Endometrium (tissue), 2 donors: ENCODE measurements at regions not wholly inside any gene's neighbourhood (a gene's known extent, or its start where the extent isn't known, plus 50 kb on each side); places are given as distances from the start of the nearest gene placed in this dataset.

Source experiments
- FAIRE-seq: peaks from 2 replicates; lab custom pipeline; 2012; peaks lifted over from hg19 to GRCh38; lab: Jason Lieb, UNC
- donor health status: control.
- donor health status: control.

DNA sequence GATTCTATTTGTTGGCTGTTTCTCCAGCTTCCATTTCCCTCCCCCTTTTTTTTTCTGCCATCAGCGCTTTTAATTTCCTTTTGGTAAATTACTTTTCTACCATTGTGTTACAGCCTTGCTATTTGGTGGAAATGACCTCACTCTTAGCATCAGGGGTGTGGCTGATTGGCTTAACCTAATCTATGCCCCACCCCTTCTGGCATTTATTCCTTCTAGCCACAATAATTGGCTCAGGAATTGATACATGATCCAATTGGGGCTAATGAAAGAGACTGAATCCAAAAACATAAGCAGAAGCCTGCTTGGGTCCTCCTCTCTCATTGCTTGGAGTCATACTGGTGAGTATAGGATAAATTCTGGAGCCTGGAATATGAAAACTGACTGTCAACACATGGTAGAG, 402.4 kb upstream of the LRRC4C start:
- FAIRE-seq: no peak

DNA sequence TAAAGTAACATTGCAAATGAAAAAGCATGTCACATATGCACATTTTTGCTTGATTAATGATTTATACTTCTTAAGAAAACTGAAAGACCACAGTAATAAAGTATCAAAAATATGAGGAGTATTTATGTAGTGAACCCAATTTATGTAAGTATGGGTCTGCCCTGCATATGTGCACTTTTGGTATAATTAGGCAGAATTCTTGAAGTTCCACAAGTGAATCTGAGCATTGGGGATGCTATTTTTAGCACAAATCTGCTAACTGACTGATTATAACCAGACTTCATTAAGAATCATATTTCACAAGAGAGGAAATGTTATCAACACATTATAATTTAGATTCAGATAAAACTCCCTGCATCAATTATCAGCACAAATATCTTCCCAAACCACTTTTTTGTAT, 407.1 kb upstream of the LRRC4C start:
- no peak for FAIRE-seq

DNA sequence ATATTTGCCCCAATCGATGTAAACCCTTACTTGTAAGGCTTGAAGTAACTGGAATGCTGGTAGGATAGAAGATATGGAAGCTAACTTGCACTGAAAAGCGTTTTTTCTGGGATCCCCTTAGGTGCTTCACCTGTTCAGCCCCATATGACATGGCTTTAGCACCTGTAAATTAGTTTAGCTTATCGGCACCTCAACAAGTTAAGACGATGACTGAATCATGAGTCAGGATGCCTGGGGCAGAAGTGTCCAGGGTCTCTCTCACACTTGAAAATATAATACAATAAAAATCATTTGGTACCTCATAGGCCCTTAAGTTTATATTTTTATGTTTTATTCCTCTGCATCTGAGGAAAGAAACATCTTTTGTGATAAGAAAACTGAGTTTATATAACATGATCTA, 409.2 kb upstream of the LRRC4C start:
- FAIRE-seq: no peak

DNA sequence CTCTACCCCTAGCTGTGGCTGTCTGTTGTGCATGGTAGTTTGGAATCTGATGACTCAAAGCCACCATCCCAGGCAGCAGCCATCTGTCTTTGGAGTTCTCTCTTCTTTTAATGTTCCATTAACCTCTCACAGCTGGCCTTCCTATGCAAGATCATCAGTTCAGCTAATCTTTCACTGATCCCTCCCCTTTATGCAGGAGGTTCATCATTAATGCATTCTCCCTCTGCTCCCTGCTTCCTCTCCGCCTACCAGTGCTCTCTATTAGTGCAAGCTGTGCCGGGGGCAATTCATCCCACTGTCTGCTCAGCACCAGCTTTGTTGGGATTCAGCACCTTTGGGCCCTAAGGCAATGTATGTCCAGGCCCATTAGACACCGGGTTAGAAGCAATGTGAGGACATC, 413.0 kb upstream of the LRRC4C start:
- FAIRE-seq: no peak

DNA sequence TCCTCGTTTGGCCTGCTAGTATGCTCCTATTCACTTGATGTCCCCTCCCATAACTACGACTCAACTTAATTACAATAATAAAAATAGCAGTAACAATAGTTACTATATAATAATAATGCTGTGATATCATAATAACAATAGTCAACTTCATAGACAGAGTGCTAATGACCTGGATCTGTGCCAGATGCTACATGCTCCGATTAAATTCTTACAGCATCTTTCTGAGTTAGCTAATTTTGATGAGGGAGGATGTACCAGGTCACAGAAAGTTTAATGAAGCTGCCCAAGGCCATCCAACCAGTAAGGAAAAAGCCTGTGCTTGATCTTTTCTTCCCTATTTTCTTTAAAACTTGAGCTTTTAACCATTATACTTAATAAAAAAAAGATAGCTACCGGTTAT, 413.4 kb upstream of the LRRC4C start:
- no peak for FAIRE-seq

DNA sequence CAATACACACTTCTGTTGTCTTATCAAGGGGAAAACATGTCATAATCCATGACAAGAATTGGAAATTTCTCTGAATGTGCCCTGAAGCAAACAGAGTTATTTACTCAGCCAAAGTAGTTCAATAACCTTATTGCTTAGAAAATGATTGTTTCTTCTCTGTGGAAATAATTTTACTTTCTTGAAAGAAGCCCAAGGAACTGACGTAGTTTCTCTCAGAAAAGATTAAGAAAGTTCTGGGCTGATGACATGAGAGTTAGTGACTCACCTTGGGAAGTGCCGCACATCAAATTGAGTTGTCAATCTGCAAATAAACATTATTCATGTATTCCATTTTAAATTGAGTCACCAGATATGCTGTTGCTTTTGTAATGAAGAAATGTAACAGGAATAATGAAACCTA, 418.6 kb upstream of the LRRC4C start:
- no peak for FAIRE-seq

DNA sequence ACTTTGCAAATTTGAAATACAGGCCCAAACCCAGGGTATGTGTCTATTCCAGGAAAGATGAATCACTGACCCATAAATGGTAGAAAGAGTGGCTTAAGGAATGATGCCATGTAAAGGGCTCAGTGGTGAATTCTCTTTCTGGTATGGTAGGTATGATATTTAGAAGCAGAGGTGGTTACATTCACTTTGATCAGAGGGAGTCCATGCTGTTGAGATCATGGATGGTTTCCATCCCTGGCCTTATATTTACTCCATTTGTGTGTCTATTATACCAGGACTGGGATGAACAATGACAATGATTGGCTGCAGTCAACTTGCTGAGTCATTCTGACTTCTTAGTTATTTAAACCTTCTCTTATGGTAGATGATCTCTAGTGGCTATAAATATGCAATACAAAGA, 419.8 kb upstream of the LRRC4C start:
- FAIRE-seq: no peak

DNA sequence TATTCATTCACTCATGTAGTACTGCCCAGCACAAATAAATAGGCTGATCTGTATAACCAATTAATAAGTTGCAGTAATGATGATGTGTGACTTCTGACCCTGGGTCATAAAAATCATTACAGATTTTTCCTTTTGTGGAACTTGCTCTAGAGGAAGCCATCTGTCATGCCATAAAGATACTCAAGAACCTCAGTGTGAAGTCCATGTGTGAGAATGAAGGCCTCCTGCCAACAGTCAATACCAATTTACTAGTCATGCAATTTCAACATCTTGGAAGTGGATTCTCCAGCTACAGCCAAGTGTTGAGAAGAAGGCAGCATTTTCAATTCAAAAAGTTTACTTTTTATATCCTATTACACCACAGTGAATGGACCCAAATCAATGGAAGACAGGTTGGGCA, 435.6 kb upstream of the LRRC4C start:
- FAIRE-seq: no peak

DNA sequence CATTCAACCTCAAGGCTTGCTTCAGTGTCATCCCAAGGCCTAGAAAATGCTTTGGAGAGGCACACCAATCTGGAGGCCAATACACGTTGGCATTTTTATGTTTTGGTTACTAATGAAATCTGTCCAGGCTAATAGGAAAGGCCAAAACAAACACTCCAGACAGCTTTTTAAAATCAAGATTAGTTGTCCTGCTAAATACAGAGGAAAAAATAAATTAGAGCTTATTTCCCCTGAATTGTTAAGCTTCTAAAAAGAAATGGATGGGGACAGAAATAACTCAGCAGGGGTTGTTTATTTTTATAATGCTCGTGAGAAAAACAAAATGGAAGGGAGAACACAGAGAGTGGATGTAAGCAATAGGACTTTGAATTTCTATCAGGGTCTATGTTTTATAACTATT, 438.5 kb upstream of the LRRC4C start:
- FAIRE-seq: no peak

DNA sequence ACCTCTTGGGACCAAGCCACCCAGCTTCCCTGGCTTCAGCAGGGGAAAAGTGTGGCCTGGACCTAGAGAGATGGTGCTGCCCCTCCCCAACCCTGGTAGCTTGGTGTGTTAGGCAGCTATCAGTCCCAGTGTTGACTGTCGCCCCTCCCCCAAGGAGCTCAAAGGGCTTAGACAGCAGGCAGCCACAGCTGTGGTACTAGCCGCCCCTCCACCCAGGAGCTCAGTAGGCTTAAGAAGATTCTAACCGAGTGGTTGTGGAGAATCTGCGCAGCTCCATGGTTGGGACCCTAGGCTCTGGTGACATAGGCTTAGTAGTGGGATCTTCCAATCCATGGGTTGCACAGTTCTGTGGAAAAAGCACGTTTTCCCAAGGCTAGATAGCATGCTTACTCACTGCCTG, 458.4 kb upstream of the LRRC4C start:
- no peak for FAIRE-seq

DNA sequence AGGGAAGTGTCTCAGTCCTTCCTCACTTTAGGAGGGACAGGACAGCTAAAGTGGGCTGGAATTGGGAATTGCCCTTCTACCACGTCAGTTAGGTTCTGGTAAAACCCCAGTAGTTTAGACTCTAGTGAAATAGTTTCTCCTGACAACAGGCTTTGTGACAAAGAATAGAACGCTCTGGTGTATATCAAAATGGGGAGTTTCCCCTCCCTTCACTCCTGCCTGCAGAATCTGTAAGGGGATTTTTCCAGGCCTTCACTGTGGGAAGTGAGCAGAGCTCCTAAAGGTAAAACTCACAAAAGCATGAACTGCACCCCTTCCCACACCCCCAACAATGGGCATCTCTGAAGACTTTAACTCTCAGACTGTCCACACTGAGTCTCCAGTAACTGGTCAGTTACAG, 460.9 kb upstream of the LRRC4C start:
- FAIRE-seq: no peak

DNA sequence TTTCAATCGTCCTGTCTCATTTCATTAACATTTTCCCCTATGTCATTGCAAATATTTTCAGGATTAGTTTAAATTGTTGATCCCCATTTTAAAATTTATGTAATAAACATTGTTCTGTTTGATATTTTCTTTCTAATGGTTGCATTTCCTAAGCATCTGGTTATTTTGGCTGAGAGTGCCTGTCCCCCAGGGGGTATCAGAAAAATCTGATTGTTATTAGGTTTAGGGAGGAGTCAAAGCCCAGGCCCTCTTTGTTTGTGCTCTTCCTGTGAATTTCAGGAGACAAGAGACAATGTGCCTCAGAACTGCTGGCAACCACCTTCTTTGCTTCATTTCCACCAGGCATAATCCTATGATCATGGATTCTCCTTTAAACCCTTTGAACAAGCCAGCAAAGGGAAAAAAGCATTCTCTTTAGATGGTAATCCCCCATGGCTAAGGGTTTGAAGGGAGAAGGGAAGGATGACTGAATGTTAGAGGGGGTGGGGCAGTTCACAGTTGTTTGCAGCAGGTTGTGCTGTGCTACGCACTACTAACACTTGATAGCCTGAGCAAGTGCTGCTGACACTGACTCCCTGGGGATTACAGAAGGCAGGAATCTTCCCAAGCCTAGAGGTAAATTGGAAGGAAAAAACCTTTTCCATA, 462.4 kb upstream of the LRRC4C start:
- FAIRE-seq: no peak

DNA sequence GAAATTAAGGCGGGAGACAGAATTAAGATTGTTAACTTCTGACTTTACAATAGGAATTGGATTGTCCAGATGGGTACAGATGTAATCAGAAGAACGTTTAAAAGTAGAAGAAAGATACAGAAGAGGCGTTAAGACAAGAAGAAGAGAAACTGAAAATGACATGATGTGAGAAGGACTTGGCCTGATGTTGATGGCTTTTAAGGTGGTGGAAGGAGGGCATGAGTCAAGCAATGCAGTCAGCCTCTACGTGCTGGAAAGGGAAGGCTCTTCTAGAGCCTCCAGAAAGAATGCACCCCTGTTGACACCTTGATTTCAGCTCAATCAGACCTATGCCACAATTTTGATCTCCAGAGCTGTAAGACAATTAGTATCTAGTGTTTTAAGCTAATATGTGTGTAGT, 466.9 kb upstream of the LRRC4C start:
- FAIRE-seq: no peak

DNA sequence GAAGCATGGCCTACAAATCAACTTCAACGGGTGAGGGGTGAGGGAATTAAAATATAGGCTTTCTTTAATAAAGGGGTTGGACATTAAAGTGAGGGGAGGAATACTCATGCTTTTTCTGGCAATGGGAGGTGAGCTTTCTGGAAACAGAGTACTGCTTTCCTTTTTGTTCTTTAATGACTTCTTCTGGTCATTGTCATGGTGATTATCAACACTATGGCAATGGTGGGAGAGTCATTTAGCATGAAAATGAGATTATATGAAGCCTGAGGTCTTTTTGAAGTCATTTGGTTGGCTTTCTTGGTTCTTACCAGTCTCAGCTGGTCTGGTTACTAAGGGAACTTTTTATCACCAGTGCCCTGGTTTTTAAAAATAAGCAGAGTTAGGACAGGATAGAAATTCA, 475.8 kb upstream of the LRRC4C start:
- no peak for FAIRE-seq

DNA sequence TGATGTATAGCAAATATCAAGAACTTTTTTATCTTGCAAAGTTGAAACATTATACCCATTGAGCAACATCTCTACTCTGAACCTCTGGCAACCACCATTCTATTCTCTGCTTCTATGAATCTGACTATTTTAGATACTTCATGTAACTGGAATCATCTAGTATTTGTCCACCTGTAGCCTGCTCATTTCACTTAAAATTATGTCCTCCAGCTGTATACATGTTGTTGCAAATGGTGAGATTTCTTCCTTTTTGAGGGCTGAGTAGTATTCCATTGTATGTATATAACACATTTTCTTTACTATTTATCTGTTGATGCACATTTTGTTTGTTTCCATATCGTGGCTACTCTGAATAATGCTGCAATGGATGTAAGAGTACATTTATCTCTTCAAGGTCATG, 476.3 kb upstream of the LRRC4C start:
- FAIRE-seq: no peak

DNA sequence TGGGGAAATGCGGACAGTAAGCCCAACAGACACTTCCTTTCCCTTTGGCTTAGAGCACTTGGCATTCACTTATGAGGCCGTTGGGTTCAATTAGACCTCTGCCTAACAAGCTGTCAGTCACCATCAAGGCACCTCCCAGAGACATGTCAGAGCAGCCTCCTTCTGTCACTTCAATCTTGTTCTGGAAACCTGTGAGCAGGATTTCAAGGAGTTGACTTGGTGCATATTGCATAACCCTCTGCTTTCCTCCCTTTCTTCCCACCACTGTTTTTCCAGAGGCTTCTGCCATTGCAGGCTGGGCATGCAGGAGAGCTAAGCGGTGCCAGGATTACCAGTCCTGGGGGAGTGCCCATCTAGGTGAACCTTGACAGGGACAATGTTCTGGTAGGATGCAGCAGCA, 484.2 kb upstream of the LRRC4C start:
- FAIRE-seq: no peak

DNA sequence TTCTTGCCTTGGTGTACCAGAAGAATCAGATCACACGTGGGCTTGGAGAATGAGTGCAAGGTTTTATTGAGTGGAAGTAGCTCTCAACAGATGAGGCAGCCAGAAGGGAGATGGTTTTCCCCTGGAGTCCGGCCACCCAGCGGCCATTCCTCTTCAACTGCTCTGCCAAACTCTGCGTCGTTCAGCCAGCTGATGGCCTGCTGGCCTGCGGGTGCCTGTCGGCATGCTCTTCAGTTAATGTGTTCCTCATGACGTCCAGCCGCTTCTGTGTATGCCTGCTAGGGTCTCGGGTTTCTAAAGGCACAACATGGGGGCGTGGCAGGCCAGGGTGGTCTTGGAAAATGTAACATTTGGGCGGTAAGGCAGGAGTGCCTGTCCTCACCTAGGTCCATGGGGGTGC, 487.9 kb upstream of the LRRC4C start:
- FAIRE-seq: no peak

DNA sequence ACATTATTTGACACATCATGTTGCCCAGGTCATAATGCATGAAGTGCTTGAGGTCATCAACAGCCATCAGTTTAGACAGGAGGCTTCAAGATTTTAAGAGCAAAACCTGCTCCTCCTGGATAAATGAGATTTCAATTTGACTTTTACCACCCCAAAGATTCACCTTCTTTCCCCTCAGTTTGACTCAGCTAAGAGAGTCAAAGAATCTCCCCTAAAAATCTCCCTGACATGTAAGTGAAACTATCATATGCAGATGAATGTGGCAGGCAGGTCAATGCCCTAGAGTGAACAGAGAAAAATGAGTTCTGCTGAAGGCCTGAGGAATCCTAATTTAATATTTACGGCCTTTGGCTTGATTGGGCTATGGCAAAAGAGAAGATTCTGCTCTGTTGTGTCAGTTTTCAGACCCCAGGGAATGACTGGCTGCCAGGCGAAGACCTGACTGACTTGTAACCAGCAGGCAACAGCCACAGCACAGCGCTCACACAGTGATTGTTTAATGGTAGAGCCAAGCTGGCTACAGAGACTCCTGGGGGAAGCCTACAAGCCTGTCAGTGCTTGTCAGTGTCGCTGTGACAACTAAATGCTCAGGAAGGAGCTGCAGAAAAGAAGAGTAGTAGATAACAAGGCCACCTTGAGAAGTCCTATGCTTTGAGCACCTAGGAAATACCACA, 491.2 kb upstream of the LRRC4C start:
- FAIRE-seq: no peak

DNA sequence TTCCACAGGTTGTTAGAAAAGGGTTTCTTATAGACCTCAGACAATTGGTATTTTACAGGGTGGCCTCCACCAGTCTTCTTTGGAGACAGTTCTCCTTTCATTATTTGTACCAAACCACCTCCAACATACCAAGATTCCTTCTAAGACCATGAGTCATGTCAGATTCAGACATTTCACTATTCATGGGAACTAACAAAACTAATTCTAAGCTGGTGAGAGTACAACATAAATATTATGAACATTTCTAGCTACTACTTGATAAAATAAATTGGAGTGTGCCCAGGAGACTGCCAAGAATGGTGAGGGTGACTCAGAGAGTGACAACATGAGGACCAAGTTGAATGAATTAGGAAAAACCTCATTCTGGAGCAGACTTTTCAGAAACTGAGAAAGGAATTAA, 494.6 kb upstream of the LRRC4C start:
- FAIRE-seq: no peak

DNA sequence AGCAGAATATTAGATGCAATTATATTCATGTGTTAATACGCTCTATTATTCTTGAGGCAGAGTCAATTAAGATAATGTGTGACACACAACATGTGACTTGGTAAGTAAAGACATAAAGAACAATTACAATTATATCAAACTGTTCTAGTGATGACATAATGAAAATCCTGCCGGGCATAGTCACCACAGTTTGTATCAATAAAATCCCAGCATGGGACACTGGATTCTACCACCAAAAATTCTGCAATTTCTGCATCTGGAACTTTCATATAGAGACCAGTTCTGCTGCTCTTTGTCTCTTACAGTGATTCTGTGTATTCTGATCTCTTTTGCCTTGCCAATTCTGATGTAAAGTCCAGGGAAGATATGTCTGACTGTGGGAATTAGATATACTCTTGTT, 495.6 kb upstream of the LRRC4C start:
- FAIRE-seq: no peak

DNA sequence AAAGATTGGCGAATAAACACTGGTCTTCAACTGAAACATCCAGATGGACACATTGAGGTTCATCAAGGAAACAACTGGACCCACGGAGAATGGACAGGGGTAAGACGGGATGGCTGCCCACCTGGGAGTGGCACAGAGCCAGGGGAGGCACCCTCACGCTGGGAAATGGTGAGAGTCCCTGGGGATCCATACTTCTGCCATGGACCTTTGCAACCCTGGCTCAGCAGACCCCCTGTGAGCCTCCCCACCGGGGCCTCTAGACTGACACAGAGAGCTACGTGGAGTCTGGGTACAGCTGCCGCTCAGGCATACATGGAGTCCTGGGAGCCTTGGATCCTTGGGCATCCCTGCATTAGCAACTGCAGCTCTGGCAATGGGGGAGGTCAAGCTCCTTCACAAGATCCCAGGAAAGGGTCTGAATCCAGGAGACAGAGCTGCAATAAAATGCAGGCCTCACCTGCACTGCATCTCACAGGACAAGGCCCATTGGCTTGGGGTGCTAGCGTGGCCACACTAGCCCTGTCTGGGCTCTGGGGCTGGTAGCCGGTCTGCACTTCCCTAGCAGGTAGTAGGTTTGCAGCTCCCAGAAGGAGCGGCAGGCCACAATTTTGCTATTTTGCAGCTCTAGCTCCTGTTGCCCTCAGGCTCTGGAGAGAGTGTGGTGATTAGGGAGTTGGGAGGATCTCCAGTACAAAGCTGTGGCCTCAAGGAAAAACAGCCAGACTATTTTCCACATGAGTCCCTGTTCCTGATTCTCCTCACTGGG, 496.4 kb upstream of the LRRC4C start:
- FAIRE-seq: no peak

DNA sequence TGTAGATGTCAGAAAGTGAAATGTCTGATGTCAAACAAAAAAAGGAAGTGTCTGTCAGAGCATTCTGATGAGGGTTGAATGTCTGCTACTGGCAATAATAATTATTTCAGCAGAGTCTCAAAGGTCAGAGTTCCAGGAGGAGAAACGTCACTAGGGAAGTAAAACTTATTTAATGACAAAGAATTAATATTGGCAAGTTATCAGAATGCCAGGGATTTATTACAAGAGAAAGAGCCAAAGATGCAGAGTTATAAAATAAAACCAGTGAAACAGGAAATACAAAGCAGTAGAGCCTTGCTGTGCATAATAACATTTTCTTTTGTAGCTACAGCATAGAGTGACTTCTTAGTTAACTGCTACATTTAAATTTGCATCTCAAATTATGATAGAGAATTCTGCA, 504.0 kb upstream of the LRRC4C start:
- FAIRE-seq: no peak

DNA sequence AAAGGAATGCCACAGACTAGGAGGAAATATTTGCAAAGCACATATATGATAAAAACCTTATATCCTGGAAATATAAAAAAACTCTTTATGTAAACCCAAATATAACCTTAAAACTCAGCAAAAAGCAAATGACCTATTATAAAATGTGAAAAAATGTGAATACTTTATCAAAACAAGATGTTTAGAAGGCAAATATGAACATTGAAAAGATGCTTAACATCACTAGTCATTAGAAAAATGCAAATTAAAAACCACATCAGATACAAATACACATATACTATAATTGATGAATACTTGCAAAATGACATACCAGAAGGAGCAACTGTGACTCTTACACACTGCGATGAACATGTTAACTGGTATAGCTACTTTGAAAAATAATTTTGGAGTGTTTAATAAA, 511.2 kb upstream of the LRRC4C start:
- no peak for FAIRE-seq

DNA sequence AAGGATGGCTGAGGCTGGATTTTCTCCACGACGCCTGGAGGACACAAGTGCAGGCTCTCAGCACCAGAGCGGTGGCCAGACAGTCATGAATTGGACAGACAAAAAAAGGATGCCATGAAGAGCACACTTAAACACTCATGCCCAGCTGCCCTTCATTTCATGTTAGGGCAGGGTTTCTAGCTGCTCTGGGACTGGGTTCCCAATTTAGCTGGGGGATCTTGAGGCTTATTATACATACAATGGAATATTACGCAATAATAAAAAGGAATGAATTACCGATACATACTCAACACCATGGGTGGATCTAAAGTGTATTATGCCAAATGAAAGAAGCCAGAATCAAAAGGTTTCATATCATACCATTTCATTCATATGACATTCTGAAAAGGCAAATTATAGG, 512.1 kb upstream of the LRRC4C start:
- no peak for FAIRE-seq
